Activated CD4-positive, alpha-beta T cell treated with anti-CD3 and anti-CD28 coated beads for 48 hours (primary cell): ENCODE measurements at regions not wholly inside any gene's neighbourhood (a gene's known extent, or its start where the extent isn't known, plus 50 kb on each side); places are given as distances from the start of the nearest gene placed in this dataset.

Source experiments
- DNase-seq: peaks from one replicate; pipeline ENCODE4 v3.0.0-alpha.2; 2020

DNA sequence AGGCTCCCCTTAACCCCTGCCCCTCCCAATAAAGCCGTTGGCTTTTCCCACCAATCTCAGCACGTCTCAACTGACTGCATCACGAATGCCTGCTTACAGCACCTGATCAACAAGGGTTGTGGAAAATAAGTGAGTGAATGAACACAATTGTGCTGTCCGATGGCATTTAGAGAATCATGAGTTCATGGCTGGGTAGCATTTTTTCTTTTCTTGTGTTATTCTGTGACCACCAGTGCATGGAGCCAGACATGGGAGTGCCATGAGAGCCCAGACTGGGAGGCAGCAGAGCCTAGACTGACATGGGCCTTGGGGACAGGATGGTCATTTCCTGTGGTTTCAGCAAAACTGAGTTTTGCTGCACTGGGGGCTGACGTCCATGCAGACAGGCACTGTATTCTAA is 254.1 kb upstream of the IGFBP3 start:
- no peak for DNase-seq

DNA sequence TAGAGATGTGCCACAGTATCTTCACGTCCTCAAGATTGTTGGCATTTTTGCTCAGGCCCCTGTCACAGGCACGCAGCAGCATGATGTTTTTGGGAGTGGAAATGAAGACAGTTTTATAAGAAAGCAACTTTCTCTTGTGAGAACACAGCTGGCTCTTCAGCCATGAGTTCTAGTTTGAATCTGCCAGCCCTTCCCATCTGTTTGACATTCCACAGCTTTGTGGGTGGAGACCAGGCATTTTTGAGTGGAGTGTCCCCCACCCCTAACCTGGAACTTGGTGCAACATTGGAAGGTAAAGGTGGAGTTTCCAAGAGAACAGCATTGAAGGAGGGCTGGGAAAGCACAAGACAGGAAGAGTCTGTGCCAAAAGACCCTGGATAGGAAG is 253.1 kb upstream of the IGFBP3 start:
- no peak for DNase-seq

DNA sequence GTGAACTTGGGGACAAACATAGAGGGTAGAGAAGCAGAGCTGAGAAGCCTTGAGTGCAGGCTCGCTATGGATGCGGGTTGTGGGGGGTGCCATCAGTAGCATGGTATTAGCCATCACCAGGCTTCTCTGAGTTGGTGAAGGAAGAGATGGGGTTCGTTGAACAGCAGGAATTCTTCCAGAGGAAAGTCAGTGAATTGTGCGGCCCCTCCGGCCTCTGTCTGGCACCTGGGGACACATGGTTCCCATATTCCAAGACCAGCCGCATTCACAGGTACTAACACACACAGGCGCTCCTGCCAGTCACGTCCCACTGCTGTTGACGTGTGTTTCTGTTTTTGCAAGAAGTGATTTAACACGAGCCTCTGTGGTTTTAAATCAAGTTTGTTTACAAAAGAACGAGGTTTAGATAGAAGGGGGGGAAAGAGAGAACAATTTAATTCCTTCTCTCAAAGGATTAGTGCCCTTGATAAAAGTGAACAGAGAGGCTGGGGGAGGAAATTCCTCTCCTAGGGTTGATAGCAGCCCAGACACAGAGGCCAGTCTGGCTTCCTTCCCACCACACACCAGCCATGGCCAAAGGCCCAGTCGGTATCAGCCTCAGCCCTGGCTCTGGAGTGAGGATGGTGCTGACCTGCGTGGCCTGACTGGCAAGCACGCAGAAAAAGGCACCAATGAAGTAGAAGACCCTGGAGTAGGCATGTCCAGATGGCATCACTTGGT is 252.6 kb upstream of the IGFBP3 start:
- no peak for DNase-seq

DNA sequence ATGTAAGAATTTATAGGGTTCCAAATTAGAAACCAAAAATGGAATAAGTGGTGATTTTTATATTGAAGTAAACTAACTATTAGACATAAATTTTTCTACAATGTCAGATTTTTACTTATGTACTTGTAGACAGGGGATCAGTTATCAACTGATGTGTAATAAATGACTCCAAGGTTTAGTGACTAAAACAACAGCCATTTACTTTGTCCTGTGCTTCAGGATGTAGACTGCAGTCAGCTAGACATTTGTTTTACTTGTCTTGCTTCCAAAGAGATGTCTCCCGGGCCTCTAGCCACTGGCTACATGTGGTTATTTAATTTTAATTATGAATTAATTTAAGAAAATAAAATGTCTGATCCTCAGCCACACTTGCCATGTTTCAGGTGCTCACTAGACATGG is 249.7 kb upstream of the IGFBP3 start:
- DNase-seq, result no peak

DNA sequence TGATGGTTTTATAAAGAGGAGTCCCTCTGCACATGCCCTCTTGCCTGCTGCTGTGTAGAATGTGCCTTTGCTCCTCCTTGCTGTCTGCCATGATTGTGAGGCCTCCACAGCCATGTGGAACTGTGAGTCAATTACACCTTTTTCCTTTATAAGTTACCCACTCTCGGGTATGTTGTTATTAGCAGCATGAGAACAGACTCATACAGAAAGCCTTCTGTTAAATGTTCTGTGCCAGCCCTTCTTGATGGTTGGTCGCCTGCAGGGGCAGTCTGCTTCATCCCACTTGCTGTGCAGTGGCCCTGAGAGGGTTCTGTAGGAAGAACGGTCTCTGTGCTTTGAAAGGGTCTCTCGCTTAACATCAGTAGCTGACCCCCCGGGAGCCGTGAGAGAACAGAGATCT is 248.9 kb upstream of the IGFBP3 start:
- DNase-seq, result no peak

- no peak for DNase-seq
Observed at GRCh38 chr7:46169384-46169755, 248.3 kb upstream of the IGFBP3 start.

DNA sequence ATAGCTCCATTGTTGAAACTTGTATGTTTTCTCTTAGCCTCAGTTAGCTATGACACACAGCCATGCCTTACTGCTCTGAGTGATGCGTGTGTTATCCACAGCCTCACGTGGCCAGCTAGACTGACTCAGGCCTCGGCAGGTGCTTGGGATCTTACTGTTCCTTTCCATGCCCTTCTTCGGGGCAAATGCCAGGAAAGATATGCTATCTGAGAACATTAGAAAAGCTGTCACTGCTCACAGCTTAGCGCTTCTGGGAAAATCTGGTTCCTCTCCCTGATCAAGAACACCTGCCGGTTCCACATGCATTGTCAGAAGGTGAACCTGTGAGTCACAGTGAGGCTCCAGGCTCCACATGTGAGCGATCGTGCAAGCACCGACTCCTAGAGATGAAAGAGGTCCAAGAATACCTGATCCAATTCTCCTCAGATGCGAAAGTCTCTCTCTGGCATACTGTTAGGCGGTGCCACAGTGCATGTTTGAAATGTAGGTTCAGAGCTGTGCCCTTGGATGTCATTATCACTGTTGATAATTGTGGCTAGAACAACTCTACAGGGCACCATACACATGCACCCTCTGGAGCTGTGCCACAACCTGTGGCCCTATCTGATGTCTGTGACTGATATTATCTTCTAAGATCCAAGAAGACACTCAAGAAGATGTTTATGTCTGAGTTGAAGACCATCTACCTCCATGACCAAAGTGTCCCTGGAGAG is 247.8 kb upstream of the IGFBP3 start:
- no peak for DNase-seq

GRCh38 chr7:46168231-46168630 is 247.2 kb upstream of the IGFBP3 start:
- DNase-seq, result no peak

DNA sequence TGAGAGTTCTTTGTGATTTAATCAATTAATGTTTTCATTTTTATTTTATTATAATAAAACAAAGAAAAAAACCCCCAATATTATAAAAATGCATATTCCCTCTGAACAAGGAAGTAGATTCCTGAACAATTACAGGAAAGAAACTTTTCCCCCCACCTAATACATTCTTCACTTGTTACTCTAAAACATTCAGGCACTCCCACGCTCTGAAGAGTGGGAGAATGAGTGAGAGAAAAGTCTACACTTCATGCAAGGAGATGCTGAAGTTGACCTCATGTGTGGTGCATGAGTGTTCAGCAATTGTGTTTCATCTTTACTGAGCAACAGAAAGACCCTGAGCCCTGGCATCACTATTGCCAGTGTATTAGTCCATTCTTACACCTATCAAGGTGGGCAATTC is 244.2 kb upstream of the IGFBP3 start:
- DNase-seq, result no peak

DNA sequence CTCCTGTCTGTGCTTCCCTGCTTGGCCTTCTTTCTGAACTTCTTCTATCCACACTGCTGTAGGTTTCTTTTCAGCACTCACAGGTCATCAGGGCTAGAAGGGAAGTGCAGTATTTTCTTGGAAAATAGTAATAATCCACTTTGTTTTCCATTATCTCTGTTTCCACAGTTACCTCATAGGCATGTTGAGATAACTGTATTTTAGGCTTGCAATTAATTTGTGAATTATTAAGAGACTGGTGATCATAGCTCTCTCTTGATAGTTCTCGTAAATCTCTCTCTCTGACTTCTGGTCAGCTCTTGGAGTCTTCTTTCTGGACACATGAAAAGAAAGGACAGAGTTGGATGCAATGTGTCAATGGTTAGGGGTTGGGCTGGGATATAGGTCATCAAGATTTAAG is 243.6 kb upstream of the IGFBP3 start:
- no peak for DNase-seq

DNA sequence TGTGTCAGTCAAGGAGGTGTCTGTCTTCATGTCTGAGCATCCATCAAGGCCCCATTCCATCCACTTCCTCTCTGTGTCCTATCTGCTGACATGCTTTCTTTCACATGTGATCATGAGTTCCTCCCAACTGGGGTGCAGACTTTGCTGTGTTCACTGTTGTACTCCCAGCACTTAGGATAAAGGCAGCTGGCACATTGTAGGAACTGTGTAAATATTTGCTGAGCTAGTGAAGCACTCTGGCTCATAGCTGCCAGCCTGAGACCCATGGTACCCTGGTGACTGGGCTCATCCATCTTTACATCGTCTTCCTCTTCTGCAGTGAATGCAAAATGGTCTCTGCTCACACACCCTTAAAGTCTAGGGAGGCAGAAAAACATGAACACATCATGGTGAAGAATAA is 242.2 kb upstream of the IGFBP3 start:
- no peak for DNase-seq

GRCh38 chr7:46162609-46163008 is 241.5 kb upstream of the IGFBP3 start:
- no peak for DNase-seq

GRCh38 chr7:46160861-46161260 is 239.8 kb upstream of the IGFBP3 start:
- no peak for DNase-seq

DNA sequence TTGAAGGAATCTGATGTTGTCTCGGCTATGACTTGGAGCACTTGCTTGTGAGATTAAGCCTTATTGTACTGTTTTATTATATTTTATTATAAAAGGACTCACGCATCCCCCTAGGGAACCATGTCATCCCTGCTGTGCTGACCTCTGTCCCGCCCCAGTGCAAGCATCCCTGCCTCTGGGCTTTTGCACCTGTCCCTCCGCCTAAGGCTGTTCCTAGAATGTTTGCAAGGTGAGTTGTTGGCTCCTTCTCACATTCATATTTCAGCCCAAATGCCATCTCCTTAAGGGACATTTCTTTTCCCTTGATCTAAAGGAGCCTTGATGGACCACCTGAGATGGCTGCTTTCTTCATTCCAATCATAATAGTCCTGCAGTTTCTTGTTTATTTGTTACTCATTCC is 236.9 kb upstream of the IGFBP3 start:
- DNase-seq, result no peak

DNA sequence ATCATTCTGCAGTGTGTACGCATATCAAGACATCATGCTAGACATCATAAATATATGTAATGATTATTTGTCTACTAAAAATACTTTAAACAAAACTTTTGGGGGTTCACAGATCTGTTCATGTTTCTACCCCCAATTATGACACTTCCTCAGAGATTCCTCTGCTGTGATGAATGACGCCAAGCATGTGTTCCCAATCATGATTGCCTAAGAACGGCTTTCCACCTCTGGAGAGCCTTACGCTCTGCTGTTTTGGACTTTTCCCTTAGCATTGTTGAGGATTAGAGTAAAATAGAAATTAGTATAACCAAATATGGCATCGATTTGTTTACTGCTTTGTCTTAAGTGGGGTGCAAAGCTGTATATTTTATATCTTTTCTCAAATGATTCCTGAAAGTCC is 236.3 kb upstream of the IGFBP3 start:
- no peak for DNase-seq

GRCh38 chr7:46156853-46157252 is 235.8 kb upstream of the IGFBP3 start:
- DNase-seq, result no peak

DNA sequence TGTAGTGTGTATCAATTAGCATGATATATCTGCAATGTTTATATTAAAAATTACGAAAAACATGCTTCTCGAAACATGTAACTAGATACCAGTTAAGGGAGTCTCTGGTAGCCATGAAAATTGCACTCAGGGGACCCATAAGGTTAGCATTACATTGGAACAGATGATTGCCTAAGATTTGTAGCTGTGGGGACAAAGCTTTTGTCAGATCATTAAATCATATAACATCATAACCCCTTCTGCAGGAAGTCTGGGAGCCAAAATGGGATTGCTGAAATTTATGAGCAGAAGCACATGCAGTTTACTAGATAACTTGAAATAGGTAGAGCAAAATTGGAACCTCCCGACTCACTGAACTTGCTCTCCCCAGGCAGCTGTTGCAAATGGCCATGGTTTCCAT is 235.0 kb upstream of the IGFBP3 start:
- no peak for DNase-seq

GRCh38 chr7:46155367-46155766 is 234.3 kb upstream of the IGFBP3 start:
- DNase-seq, result no peak

DNA sequence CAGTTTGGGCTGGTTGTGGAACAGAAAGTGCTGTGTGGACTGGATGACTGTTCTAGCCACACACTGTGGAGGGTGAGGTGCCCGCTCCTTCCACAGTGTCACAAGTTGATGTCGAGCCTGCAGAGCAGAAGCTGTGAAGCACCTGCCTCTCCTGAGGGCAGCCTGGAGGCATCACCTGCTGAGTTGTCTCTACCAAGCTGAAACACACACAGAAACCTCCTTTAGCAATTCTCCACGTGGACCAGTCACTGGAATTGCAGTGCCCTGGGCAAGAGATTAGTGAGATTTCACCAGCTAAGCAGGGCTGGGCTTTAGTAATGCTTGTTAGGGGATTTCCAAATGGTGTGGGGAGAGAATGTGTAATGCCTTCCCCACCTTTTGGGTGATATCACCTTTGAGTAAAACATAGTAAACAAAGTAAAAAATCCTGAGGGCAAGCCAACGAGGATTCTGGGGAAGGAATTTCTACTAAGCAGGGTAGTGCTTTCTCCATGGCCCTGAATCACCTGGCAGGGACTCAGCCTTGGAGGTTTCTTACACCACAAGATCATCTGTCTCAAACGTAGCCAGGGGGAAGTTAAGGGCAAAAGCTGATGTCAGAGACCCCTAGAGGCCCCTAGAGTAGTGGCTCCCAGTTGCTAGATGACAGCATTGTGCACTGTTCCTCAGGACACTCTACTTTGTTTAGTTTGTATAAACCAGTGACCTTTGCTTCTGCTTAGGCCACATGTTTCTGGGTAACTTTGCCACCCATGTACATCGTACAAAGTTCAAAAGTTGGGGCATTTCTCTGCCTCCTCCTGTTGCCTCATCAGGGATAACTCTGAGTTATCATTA is 233.1 kb upstream of the IGFBP3 start:
- DNase-seq, result no peak

GRCh38 chr7:46153583-46153950 is 232.5 kb upstream of the IGFBP3 start:
- DNase-seq, result no peak

DNA sequence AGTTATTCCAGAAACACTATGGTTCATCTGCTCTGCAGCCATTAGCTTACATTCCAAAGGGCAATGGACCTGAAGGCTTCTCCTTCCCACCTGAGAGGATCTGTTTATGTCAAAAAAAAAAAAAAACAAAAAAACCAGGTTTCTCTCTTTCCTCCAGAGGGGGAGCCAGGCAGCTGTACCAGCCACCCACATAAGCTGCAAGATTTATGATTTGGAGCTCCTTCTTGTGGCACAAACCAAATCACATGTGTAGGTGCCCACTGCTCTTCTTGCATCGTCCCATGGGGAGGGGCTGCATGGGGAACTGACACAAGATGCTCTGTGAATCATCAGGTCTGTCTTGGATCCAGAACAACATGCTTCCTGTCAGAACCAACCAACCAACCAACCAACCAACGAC is 231.6 kb upstream of the IGFBP3 start:
- DNase-seq, result no peak

DNA sequence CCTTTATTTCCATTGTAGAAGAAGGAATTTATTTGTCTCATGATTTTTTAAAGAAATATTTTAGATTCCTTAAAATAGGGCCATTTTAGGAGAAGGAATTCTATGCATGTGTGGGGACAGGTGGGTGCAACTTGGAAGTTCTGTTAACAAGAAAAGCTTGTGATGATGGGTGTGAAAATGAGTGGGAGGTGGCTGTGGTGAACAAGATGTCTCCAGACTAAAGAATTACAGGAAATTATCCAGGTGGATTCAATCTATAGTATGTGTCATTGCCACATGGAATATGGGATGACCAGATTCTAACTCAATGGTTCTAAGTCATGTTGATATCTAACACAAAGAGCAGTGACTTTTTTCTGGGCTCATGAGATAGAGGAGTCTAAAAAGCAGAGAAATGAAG is 229.6 kb upstream of the IGFBP3 start:
- DNase-seq, result no peak

GRCh38 chr7:46150202-46150601 is 229.1 kb upstream of the IGFBP3 start:
- DNase-seq, result no peak

DNA sequence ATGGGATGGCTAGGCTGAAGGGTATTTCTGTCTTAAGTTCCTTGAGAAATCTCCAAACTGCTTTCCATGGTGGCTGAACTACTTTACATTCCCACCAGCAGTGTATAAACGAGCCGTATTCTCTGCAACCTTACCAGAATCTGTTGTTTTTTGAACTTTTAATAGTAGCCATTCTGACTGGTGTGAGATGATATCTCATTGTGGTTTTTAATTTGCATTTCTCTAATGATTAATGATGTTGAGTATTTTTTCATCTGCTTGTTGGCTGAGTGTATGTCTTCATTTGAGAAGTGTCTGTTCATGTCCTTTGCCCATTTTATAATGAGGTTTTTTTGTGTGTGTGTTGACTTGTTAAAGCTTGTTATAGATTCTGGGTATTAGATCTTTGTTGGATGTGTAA is 226.8 kb upstream of the IGFBP3 start:
- no peak for DNase-seq
